ENCODE measurements at regions not wholly inside any gene's neighbourhood (a gene's known extent, or its start where the extent isn't known, plus 50 kb on each side); places are given as distances from the start of the nearest gene placed in this dataset.

DNA sequence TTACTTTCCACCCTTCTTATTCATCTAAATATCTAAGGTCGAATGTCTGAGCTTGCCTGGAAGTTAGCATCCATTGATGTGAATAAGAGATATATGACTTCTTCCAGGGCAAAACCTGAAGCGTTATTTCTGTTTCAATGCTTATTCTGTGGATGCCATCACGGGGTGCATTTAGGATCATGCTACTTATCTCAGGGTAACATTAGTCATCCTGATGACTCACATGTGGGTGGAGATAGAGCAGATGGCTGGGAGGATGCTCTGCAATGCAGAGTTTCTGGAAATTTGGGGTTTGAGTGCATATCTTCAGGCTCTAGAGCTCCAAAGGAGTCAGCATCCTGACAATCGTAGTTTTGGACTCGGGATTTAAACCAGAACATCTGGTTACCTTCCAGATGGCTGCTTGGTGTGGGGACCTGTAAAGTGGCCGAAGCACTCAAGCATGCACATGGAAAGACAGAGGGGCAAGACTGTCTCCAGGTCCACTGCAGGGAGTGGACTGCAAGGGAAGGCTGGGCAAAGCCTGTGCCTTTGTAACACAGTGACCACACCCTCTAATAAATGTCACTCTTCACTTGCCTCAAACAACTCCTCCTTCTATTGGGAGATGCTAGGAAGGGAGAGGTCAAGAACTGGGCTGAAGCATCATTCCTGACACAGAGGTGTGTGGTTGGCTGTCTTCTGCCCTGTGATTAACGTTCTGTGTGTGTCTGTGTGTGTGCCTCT is 175.2 kb upstream of the SALL1 start:
- DNase-seq (no peak), ATAC-seq (no peak)
- Mint-ChIP-seq H3K27me3 (ENCODE audit: low read depth) (peaks cover 2% of the 10 kb centered on the region), H3K4me1 (ENCODE audit: low read depth) (no peaks in the 10 kb centered on the region), H3K4me3 (no peak overlapping the region), H3K9me3 (peaks cover 2% of the 10 kb centered on the region), H3K36me3 (ENCODE audit: insufficient read depth) (no peaks in the 10 kb centered on the region)

- no peak for ATAC-seq
- no peak overlapping the region for H3K4me3 Mint-ChIP-seq
Measured at GRCh38 chr16:51321251-51321650, 170.2 kb upstream of the SALL1 start.

DNA sequence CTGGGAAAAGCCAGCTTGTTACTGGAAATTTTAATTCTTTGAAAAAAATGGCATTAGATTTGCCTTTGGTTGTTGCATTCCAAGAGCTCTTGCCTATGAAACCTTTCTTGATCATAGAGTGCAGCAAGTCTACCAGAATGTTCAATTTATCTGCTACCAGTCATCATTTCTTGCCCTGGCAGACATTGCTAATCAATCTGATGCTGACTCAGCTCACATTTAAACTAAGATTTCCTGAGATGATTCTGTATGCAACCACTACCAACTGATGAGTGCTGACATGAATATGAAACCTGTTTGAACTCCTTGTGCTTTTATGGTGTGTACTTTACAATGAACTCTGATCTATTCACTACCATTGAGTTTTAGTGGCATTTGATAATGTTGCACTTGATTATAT is 166.5 kb upstream of the SALL1 start:
- H3K27me3 Mint-ChIP-seq (ENCODE audit: low read depth), result no peaks in the 10 kb centered on the region
- no peak overlapping the region for H3K4me3 Mint-ChIP-seq
- no peaks in the 10 kb centered on the region for H3K4me1 Mint-ChIP-seq (ENCODE audit: low read depth)
- ATAC-seq (no peak), DNase-seq (no peak)
- H3K36me3 Mint-ChIP-seq (ENCODE audit: insufficient read depth), result no peaks in the 10 kb centered on the region
- H3K9me3 Mint-ChIP-seq, result peaks cover under 1% of the 10 kb centered on the region

More at GRCh38 chr16:51321251-51321650, 170.2 kb upstream of the SALL1 start:
- Mint-ChIP-seq H3K36me3 (ENCODE audit: insufficient read depth) (no peaks in the 10 kb centered on the region), H3K27me3 (ENCODE audit: low read depth) (peaks cover 2% of the 10 kb centered on the region), H3K4me1 (ENCODE audit: low read depth) (no peaks in the 10 kb centered on the region), H3K9me3 (peaks cover 2% of the 10 kb centered on the region)
- no peak for DNase-seq

GRCh38 chr16:51313198-51313597 is 162.1 kb upstream of the SALL1 start:
- no peak for ATAC-seq
- H3K4me1 Mint-ChIP-seq (ENCODE audit: low read depth), result no peaks in the 10 kb centered on the region

DNA sequence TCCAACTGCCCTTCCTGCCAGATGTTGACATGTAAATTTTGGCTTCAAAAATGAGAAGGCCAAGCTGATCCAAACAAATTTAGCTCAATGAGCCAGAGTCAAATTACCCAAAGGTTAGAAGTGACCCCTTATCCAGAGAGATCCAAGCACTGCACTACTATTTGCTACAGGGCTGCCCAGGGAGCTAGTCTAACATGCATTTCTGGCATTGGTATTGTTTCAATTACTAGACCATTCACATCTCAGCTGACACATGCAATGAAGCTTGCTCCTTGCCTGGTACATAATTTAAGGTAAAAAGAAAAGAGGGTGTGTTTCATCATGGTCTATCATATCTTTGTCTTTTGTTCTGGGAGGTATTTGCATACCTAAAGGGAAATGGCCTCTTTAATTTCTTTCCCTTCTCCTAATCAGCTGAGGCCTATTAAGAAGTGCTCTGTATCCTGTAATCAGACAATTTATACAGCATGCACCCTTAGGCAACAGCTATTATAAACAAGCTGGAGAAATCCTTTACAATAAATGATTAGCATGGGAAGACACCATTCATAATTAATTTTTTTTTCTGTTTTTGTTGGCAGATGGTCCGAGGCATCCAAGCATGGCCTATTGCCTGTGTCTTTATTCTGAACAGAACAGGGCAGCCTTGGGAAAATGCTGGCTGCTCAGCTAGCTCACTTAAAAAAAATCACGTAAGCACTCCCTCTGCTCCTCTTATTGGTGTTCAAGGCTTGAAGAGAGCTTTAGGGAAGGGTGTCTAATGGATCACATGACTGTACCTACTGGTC is 161.5 kb upstream of the SALL1 start:
- H3K36me3 Mint-ChIP-seq (ENCODE audit: insufficient read depth), result no peaks in the 10 kb centered on the region
- H3K4me1 Mint-ChIP-seq (ENCODE audit: low read depth), result no peaks in the 10 kb centered on the region
- no peak for DNase-seq
- no peak for ATAC-seq
- no peak overlapping the region for H3K4me3 Mint-ChIP-seq
- H3K9me3 Mint-ChIP-seq, result no peaks in the 10 kb centered on the region
- no peaks in the 10 kb centered on the region for H3K27me3 Mint-ChIP-seq (ENCODE audit: low read depth)

More at GRCh38 chr16:51313198-51313597, 162.1 kb upstream of the SALL1 start:
- H3K27me3 Mint-ChIP-seq (ENCODE audit: low read depth), result no peaks in the 10 kb centered on the region
- no peak overlapping the region for H3K4me3 Mint-ChIP-seq
- no peaks in the 10 kb centered on the region for H3K9me3 Mint-ChIP-seq
- DNase-seq, result no peak
- H3K36me3 Mint-ChIP-seq (ENCODE audit: insufficient read depth), result no peaks in the 10 kb centered on the region

DNA sequence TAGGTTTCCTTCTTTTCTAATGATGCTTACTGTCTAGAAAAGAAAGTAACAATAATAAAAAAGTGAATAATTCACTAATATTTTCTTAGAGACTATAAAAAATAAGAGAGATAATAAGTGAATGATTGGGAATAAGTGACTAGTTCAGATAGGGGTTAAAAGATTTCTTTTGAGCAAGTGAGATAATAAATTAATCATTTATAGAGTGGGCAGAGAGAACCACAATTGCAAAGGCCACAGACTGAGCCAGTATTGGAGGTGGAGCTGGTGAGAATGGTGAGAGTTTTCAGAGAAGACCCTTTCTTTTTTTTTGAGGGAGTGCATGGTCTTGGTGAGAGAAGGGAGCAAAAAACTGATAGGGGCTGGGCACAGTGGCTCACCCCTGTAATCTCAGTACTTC is 159.1 kb upstream of the SALL1 start:
- Mint-ChIP-seq H3K4me3 (no peak overlapping the region), H3K36me3 (ENCODE audit: insufficient read depth) (no peaks in the 10 kb centered on the region), H3K27me3 (ENCODE audit: low read depth) (no peaks in the 10 kb centered on the region), H3K9me3 (peaks cover 6% of the 10 kb centered on the region), H3K4me1 (ENCODE audit: low read depth) (no peaks in the 10 kb centered on the region)
- DNase-seq, result no peak
- ATAC-seq, result no peak

- DNase-seq, result no peak
- H3K4me1 Mint-ChIP-seq (ENCODE audit: low read depth), result no peaks in the 10 kb centered on the region
- H3K9me3 Mint-ChIP-seq, result peaks cover 6% of the 10 kb centered on the region
- no peaks in the 10 kb centered on the region for H3K27me3 Mint-ChIP-seq (ENCODE audit: low read depth)
- no peak overlapping the region for H3K4me3 Mint-ChIP-seq
- ATAC-seq, result no peak
- no peaks in the 10 kb centered on the region for H3K36me3 Mint-ChIP-seq (ENCODE audit: insufficient read depth)
Measured at GRCh38 chr16:51306886-51307595, 156.0 kb upstream of the SALL1 start.

GRCh38 chr16:51306116-51306515 is 155.0 kb upstream of the SALL1 start:
- H3K4me3 Mint-ChIP-seq, result no peak overlapping the region
- H3K27me3 Mint-ChIP-seq (ENCODE audit: low read depth), result no peaks in the 10 kb centered on the region
- peaks cover 6% of the 10 kb centered on the region for H3K9me3 Mint-ChIP-seq
- no peak for DNase-seq
- ATAC-seq, result no peak
- no peaks in the 10 kb centered on the region for H3K4me1 Mint-ChIP-seq (ENCODE audit: low read depth)
- no peaks in the 10 kb centered on the region for H3K36me3 Mint-ChIP-seq (ENCODE audit: insufficient read depth)

GRCh38 chr16:51305337-51305736 is 154.3 kb upstream of the SALL1 start:
- H3K4me1 Mint-ChIP-seq (ENCODE audit: low read depth), result no peaks in the 10 kb centered on the region
- no peaks in the 10 kb centered on the region for H3K27me3 Mint-ChIP-seq (ENCODE audit: low read depth)
- no peak for ATAC-seq
- H3K9me3 Mint-ChIP-seq, result peaks cover 6% of the 10 kb centered on the region
- no peak for DNase-seq
- H3K36me3 Mint-ChIP-seq (ENCODE audit: insufficient read depth), result no peaks in the 10 kb centered on the region
- no peak overlapping the region for H3K4me3 Mint-ChIP-seq

DNA sequence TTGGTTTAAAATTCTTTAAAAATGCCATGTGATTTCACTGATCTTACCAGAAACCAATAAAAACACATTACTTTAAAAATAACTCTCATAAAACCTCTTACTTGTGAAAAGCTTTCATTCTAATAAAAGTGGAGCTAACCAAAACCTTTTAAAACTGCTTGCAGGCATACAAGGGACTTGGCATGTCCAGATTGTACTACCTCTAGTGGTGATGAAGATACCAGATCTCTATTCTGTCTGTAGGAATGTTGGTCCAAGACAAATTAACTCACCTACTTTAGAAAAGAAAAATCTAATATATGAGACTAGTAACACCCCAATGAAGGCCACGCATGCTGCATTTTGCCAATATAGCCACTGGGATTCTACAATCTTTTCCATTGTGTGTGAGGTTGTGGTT is 151.0 kb upstream of the SALL1 start:
- no peak for ATAC-seq
- Mint-ChIP-seq H3K36me3 (ENCODE audit: insufficient read depth) (no peaks in the 10 kb centered on the region), H3K9me3 (peaks cover 10% of the 10 kb centered on the region), H3K4me1 (ENCODE audit: low read depth) (no peaks in the 10 kb centered on the region), H3K4me3 (no peak overlapping the region), H3K27me3 (ENCODE audit: low read depth) (peaks cover 2% of the 10 kb centered on the region)
- DNase-seq, result no peak

GRCh38 chr16:51298800-51299199 is 147.7 kb upstream of the SALL1 start:
- H3K4me3 Mint-ChIP-seq, result no peak overlapping the region
- H3K36me3 Mint-ChIP-seq (ENCODE audit: insufficient read depth), result no peaks in the 10 kb centered on the region
- ATAC-seq (no peak), DNase-seq (no peak)
- peaks cover 4% of the 10 kb centered on the region for H3K9me3 Mint-ChIP-seq
- no peaks in the 10 kb centered on the region for H3K4me1 Mint-ChIP-seq (ENCODE audit: low read depth)
- H3K27me3 Mint-ChIP-seq (ENCODE audit: low read depth), result peaks cover 2% of the 10 kb centered on the region

GRCh38 chr16:51290442-51291285 is 139.6 kb upstream of the SALL1 start:
- Mint-ChIP-seq H3K4me3 (no peak overlapping the region), H3K4me1 (ENCODE audit: low read depth) (no peaks in the 10 kb centered on the region), H3K9me3 (no peaks in the 10 kb centered on the region), H3K27me3 (ENCODE audit: low read depth) (no peaks in the 10 kb centered on the region), H3K36me3 (ENCODE audit: insufficient read depth) (no peaks in the 10 kb centered on the region)
- ATAC-seq (no peak), DNase-seq (no peak)

- H3K27me3 Mint-ChIP-seq (ENCODE audit: low read depth), result no peaks in the 10 kb centered on the region
- no peaks in the 10 kb centered on the region for H3K9me3 Mint-ChIP-seq
- no peak for DNase-seq
- H3K4me3 Mint-ChIP-seq, result no peak overlapping the region
- H3K36me3 Mint-ChIP-seq (ENCODE audit: insufficient read depth), result no peaks in the 10 kb centered on the region
- no peak for ATAC-seq
- H3K4me1 Mint-ChIP-seq (ENCODE audit: low read depth), result no peaks in the 10 kb centered on the region
Measured at GRCh38 chr16:51289336-51289735, 138.3 kb upstream of the SALL1 start.

Measured in activated T-cell treated with anti-CD3 and anti-CD28 coated beads, Interleukin-2, amount 50 U/mL, for 4 hours (primary cell).